ENCODE measurements at regions not wholly inside any gene's neighbourhood (a gene's known extent, or its start where the extent isn't known, plus 50 kb on each side); places are given as distances from the start of the nearest gene placed in this dataset.

- TF ChIP-seq ZNF274 (IDR thresholded peaks at IDR 0.05; ENCODE audit: low read depth, low read length) (no peak), YY1 (IDR thresholded peaks at IDR 0.05; ENCODE audit: insufficient read depth, insufficient read length) (no peak)
Measured at GRCh38 chr6:71402096-71402495, 113.5 kb downstream of the OGFRL1 start.

Data from NT2/D1 (cell line).